Hypothalamus (tissue), 51 donors: ENCODE measurements at regions not wholly inside any gene's neighbourhood (a gene's known extent, or its start where the extent isn't known, plus 50 kb on each side); places are given as distances from the start of the nearest gene placed in this dataset.

Source experiments
- DNase-seq, 51 donors: peaks; one replicate each; lab custom pipeline; 2025; lab: John Stamatoyannopoulos, UW

DNA sequence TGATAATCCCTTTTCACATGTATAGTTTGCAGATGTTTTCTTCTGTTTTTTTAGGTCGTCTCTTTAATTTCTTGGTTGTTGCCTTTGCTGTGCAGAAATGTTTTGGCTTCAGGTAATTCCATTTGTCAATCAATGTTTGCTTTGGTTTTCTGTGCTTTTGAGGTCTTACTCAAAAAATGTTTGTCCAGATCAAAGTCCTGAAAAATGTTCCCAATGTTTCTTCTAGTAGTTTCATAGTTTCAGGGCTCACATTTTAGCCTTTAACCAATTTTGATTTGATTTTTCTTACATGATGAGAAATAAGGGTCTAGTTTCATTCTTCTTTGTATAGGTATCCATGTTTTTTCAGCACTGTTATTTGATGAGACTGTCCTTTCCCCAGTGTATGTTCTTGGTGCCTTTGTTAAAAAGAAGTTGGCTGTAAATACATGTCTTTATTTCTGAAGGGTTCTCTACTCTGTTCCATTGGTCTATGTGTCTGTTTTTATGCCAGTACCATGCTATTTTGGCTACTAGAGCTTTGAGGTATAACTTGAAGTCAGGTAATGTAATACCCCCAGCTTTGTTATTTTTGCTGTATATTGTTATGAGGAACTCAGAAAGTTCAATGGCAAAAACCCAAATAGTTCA is 578.7 kb upstream of the SEL1L start:
- DNase-seq: no peak

DNA sequence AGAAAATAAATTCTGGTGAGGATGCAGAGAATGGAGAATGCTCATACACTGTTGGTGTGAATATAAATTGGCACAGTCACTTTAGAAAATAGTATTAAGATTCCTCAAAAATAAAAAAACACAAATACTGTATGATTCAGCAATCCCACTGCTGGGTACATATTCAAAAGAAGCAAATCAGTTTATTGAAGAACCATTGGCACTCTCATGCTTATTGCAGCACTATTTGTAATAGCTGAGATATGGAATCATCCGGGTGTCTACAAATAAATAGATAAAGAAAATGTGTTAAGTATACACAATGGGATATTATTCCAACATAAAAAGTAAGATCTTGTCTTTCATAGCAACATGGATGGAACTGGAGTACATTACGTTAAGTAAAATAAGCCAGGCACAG is 579.4 kb upstream of the SEL1L start:
- DNase-seq: no peak

DNA sequence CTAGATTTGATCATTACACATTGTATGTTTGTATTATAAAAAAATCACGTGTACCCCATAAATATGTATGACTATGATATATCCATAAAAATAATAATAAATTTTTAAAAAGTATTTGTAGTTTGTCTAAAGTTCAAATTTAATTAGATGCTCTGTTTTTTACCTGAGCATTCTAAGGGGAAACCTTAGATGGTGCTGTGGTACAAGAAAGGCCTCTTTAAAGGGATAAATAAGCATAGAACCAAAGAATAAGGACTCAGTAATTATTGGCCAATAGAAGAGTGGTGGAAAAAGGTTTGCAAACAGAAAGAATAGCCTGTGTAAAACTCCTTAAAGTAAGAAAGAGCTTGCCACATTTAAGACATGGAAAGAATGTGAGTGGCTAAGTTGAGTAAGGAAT is 580.1 kb upstream of the SEL1L start:
- DNase-seq: no peak

DNA sequence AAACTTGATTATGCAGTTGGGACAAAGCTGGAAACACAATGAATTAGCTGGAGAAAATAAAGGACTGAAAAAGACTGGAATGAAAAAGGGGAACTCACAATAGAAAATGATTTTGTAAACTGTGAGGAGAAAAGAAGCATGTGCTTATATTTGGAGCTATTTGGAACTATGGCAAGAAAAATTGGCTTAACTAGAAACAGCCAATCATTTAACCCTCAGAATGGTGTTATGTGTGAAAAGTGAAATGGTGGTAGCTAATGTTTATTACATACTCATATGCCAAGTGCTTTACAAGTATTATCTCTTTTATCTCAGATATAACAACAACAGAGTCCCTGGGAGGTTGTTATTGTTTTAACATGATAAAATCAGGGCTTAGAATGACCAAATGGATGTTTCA is 583.1 kb upstream of the SEL1L start:
- no peak for DNase-seq

DNA sequence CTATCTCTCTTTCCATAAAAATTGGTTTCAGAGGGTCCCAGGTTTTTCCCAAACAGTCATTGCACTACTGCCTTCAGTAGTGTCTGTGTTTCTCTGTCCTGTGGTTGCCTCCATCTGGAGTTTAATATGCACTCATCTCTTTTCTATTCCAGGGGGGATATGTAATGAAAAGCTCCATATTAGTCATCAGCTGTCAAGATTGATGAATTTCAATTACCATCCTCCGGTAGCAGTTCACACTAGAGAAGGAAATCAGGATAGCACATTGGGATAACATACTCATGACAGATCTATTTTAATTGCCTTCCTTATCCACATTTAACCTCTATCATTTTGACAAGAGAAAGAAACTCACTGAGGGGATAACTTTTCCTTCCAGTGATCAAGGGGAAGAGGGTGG is 589.0 kb upstream of the SEL1L start:
- DNase-seq: no peak

DNA sequence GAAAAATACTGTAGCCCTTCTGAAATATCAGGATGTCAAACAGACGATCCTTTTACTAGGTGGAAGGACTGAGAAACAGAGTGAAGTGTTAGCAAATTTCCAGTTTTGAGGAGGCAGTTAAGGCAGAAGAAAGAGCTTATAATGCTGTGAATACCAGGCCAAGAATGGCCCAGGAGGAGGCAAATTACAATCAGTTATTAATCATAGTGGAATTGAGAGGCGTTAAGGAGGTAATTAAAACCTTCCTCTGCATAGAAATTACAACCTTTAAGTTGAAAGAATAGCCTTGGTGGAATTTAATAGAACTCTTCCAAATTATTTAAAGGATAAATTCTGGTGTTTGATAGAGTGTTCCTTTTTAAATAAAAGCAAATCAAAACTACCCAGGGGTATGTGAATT is 590.9 kb upstream of the SEL1L start:
- no peak for DNase-seq

DNA sequence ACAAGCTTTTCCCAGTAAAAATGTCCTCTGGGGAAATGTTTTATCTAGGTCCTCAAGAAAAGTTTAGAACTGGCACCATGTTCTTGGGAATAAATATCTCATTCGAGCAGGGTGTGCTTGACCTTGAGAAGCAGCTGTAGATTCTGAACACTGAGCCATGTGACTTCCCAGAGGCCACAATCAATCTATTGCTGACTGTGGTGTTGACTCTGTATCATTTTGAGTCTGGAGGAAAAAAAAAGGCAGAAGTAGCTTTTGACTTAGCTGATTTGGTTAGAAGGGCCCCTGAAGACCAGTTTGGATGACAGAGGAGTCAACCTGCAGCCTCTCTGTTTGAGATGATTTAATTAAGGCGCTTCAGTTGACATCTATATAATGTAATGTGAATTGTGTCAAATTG is 592.4 kb upstream of the SEL1L start:
- DNase-seq: no peak

DNA sequence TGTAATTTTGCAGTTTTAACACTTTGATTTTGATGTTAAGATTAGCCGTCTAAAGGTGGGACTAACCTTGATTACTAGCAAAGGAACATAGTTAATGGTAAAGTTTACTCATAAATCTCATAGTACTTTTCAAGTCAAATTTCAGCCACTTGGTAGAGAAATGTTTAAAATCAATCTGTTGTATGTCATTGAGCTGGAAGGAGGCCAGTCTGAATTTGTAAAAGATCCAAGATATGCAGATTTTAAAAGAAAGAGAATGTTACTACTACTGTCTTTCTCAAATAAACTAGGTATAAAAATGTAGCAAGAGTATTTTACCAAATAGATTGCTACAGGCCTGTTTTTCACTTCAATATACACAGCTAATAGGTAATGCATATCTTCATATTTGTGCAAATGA is 600.8 kb upstream of the SEL1L start:
- no peak for DNase-seq

DNA sequence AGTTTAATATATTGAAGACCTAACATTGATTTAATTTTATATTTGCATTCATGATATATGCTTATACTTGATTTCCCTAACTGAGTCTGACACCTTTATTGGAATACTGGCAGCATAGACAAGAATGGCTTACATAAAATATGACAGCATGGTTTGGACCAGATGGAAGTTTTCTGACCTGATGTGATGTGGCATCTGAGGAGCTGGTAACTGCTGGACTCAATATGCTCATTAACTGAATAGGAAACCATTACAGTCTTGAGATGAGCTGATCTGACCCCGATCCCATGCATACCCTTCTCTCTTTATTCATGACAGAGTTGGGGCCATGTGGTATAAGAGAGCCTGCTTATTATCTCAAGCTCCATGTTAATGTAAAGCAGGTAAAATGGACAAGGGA is 604.8 kb upstream of the SEL1L start:
- DNase-seq: no peak

DNA sequence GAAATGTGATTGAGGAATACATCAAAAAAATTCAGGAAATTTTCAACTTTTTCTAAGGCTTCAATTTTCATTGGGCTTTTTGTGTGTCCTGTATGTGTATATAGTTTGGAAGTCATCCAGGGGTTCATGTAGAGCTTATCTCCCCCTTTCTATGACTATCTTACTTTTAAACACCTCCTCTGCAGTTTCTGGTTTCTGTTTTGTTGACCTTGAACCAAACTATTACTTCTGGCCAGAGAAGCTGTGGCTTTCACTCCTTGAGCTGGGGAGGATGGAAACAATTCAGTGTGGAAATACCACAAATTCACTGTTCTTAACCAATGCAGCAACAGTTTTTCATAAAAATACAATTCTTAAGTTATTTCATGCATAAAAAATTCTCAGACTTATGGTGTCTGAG is 613.2 kb upstream of the SEL1L start:
- no peak for DNase-seq

DNA sequence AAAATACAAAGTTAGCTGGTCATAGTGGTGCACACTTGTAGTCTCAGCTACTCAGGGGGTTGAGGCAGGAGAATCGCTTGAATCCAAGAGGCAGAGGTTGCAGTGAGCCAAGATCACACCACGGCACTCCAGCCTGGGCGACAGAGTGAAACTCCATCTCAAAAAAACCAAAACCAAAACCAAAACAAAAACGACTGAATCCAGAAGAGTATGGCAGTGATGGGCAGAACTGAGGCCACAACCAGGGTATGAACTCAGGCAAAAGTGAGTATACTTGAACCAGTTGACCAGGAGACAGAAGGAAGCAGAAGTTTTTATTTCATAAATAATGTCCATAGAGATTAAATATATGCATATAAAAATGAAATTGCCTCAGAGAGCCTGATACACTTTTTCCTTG is 620.0 kb upstream of the SEL1L start:
- DNase-seq: no peak

DNA sequence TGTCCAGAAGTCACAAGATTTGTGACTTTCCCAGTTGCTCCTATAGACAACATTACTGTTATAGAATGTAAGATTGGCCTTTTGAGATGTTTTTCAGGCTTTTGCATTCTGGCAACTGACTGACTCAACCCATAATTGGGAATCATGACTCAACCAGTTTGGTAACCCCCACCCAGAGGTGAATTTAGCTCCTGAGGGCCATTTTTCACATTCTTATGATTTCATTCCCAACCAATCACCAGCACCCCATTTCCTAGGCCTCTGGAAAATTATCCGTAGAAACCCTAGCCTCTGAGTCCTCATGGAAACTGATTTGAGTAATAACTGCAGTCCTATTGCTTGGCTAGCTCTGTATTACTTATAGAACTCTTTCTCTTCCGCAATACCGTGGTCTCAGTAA is 626.0 kb upstream of the SEL1L start:
- no peak for DNase-seq

DNA sequence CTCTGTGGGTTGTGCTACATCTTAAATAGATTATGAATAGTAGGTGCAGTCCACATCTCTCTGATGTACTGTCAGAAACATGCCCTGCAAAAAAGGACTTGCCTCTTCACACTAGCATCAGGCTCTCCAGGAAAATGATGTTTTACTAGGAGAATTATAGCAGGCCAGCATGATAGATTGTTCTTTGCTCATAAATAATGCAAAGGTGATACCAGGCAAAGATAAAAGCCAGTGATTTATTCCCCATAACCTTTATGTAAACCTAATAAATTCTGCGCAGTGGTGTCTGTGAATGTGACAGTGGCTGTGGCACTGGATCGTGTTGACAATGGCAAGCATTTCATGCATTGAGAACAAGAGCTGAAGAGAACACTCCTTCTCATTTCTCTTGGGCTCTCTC is 646.5 kb upstream of the SEL1L start:
- no peak for DNase-seq

DNA sequence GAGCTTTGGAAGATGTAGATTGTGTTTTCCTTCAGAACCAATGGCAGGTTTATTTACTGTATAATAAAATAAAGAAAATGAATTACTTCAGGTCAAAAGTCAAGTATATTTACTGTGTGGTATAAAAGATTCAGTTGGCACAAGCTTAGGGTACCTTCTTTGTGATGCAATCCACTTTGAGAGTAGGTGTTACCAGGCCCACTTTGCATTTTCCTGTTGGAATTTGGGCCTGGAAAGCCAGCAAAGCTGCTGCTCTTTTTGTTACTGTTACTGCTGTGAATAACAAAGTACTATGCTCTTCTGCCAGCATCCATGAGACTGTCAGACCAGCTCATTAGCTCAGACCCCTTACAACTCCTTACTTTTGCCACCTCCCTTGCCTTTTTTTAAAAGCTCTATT is 649.0 kb upstream of the SEL1L start:
- DNase-seq: no peak

DNA sequence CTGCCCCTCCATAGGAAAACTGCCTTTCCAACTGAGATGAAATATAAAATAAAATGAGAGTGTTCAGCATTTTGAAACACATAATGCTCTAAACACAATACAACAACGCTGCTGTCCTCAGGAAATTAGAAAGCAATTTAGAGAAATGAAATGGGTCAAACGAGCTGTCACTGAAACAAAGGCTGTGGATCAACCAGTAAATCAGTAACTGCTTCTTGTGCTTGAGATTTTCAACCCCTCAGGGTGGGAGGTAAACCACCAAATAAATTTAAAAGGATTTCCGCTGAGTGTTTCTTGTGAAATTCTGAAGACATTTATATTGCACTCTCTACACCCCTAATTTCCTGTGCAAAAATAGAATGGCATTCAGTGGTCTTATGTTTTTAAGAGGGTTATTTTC is 657.1 kb upstream of the SEL1L start:
- DNase-seq: no peak

DNA sequence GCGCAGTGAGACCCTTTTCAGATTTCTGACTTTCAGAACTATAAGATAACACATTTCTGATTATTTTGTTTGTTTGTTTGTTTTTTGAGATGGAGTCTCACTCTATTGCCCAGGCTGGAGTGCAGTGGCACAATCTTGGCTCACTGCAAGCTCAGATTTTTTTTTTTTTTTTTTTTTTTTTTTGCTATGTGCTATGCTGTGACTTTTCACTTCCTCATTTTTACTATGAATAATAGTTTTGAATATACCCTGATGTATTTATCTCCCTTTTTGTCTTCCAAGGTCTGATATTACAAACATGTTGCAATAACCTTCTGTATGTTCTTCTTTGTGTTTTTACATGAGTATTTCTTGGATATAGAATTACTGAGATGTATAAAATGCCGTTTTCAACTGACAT is 658.7 kb upstream of the SEL1L start:
- no peak for DNase-seq

DNA sequence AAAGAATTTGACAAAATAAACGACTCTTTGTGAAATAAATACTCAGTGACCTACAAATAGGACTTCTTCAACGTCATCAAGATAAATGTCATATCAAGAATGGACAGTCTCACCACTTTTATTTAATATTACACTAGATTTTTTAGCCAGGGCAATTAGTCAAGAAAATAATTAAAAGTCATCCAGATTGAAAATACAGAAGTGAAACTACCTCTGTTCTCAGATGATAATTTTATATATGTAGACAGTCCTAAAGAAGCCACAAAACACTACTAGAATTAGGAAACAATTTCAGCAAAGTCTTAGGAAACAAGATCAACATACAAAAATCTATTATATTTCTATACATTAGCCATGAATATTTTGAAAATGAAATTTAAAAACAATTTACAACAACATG is 689.6 kb upstream of the SEL1L start:
- DNase-seq: no peak

DNA sequence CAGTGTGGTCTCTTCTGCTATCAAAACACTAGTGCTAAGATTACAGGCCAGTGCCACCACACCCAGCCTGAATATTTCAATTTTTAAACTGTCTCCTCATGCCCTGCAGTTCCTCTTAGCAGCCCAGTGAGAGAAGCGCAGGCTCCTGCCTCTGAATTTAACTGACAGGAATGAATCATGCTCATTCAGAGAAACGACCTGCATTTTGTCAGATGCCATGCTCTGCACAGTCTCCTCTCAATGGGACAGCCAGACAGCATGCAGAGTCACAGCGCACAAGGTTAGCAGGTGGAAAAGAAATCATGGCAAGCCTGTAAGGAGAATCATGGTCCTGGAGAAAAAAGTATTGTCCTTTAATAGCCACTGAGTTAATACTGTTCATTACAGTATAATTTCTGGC is 691.0 kb upstream of the SEL1L start:
- no peak for DNase-seq

DNA sequence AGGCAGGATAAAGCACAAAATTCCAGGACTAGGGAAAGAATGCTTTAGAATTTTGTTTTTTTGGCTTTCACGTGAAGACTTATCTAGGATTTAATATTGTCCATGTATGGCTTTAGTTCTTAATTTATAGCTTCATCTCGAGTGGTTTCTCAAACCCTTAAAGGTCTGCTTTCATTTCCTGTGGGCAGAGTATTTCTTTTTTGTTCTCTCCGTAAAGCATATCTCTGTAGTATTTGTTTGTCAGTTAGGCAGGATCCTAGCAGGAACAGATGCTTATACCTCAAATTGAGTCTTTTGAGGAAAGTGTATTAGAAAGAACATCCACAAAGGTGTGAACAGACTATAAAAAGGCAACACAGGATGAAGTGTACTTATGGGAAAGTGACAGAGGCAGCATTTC is 697.1 kb upstream of the SEL1L start:
- DNase-seq: no peak

DNA sequence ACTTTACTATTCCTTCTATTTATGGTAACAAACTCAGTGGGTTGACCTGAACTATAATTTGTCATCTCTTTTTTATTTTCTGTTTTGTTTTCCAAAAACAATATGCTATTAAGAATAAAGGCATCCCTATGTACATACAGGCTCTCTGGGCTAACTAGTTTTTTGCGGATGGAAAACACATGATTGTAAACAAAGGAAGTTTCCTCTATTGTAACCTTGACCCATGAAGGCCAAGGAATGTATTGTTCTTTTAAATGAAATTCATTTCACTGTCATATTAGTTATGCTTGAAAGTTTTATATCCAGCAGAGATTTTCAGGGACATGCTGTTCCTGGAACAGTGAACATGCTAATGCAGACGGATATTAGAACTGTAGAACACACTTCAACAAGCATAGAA is 705.0 kb upstream of the SEL1L start:
- no peak for DNase-seq

DNA sequence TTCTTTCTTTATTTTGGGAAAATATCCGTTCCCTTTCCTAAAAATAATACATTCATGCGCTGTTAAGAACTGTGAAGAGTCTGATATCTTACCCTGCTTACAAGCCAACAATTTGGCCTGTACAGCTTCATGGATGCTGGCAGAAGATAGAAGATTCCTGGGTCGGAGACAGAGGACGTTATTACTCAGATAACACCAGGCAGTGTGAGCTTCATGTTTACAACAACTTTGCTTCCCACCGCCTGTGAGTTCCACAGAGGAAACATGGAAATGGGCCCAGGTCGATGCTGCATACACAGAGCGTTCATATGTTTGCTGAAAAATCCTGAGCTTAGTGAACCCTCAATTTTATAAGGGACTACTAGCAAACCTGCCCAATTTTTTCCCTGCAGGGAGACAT is 705.6 kb upstream of the SEL1L start:
- DNase-seq: no peak

DNA sequence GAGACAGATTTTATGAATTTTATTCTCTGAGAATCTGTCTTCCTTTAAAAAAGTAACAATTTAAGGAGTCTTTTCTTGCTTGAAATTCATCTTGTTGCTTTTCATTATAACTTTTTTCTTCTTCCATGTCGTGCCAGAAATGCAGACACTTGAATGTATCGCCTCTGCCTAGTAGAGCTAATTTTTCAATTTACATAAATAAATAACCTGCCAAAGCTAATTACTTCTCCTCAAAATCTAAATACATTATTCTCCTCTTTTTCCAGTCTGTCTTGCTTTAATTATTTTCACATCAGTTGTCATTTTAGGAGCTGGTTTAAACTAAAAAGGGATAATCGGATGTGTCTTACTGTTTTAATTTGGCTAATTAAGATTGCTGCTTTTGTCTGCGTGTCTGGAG is 711.1 kb upstream of the SEL1L start:
- no peak for DNase-seq

DNA sequence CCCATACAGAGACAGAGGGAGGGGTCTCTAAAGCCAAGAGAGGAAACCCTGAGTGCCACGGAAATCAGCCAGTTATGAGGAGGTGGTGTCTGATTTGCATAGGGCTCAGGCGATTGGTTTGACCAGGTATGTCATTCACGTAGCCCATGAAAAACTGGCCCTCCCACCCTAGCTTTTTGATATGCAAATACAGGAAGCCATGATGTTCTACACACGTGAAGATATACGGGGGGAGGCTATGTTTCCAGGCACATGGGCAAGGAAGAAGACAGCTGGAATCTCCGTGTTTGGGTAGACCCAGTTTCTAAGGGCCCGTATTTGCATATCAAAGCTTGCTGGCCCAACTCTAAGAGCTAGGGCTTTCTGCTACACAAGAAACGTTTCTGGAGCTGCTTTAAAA is 717.8 kb upstream of the SEL1L start:
- no peak for DNase-seq

DNA sequence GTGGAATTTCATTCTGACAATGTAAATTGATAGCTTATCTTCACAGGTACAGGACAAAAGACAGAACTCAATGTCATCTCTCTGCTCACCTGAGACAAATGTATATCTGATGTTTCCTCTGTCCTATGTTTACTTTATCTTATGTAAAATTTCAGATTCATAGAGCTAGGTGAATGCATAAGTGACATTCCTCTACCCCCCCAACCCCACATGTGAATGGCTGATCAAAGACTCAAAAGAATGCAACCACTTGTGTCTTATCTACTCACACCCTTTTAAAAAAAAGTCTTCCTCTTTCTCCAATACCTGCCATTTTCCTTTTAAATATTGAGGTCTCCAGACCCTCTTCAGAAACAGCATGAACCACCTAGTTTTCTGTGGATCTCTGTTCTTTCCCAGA is 736.6 kb upstream of the SEL1L start:
- DNase-seq: no peak
